ENCODE measurements at regions not wholly inside any gene's neighbourhood (a gene's known extent, or its start where the extent isn't known, plus 50 kb on each side); places are given as distances from the start of the nearest gene placed in this dataset.

DNA sequence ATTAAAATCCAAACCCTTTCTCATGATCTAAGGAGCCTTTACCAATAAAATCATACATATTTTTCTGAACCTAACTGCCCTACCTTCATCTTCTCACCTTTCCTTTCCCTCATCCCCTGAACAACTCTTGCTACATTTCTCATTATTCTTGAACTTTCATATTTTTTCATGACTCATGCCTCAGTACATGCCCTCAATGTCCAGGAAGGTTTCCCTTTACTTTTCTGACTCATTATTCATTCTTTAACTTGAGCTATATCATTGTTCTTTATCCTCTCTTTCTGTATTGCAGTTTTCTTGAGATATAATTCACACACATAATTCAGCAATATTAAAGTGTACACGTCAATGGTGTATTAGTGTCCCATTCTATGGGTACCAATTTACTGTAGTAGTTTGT lies 231.0 kb downstream of the ALG10B start:
- H3K4me3 ChIP-seq, result no peak overlapping the region
- ATAC-seq, result no peak
- intact Hi-C loops (cut with DNase I), result no loop called here

DNA sequence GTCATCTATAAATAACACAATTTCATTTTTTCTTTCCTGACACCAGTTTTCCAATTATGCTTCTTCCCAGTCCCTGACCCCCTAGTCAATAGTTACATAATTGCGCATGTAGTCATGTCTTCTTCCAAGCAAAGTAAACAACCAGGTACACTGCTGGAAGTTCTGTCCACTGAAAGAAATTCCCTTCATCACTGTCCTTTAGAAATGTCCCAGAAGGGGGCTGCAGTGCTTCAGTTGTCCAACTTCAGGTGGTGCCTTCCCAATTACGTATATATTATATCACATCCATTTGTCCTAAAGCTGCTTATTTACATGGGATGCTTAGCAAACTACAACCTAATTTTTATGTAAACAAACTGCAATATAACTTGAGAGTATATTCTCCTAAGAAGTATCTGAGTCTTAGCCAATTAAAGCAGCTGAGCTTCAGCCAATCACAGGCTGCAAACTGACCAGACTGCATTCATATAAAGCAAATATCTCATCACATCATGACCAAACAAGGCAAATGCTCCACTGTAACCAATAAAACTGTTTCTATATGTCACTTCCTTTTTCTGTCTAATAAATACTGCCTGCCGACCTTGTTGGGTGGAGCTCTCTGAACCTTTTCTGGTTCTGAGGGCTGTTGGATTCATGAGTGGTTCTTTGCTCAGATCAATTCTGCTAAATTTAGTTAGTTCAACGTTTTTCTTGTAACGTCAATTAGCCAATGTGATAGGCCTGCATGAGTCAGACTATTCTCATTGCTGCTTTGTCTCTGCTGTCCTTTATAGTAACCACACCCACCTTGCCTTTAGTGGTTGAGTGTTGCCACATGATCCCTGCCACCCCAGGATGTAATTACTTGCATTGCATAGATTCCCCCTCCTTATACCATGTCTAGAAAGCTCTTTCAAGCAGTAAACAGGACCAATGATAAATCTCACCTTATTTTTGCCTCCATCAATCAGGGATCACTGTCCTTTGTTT lies 239.3 kb downstream of the ALG10B start:
- TF ChIP-seq, protein P1, sequence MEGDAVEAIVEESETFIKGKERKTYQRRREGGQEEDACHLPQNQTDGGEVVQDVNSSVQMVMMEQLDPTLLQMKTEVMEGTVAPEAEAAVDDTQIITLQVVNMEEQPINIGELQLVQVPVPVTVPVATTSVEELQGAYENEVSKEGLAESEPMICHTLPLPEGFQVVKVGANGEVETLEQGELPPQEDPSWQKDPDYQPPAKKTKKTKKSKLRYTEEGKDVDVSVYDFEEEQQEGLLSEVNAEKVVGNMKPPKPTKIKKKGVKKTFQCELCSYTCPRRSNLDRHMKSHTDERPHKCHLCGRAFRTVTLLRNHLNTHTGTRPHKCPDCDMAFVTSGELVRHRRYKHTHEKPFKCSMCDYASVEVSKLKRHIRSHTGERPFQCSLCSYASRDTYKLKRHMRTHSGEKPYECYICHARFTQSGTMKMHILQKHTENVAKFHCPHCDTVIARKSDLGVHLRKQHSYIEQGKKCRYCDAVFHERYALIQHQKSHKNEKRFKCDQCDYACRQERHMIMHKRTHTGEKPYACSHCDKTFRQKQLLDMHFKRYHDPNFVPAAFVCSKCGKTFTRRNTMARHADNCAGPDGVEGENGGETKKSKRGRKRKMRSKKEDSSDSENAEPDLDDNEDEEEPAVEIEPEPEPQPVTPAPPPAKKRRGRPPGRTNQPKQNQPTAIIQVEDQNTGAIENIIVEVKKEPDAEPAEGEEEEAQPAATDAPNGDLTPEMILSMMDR (IDR thresholded peaks at IDR 0.05), result no peak
- intact Hi-C loops (cut with DNase I), result no loop called here

More for the DNA sequence above, 231.0 kb downstream of the ALG10B start:
- Histone ChIP-seq H3K4me1 (no peaks in the 10 kb centered on the region), H3K27ac (no peak overlapping the region), H3K9me3 (peaks cover 0 to 3% (median 0%) of the 10 kb centered on the region in 11 donors), H3K27me3 (no peaks in the 10 kb centered on the region), H3K36me3 (no peaks in the 10 kb centered on the region)
- whole genome bisulfite sequencing, 2 donors, result 74 to 79% methylated on average over 1 of the region's 1 CpG
- DNase-seq, result no peak
- TF ChIP-seq, protein P1 (IDR thresholded peaks at IDR 0.05), result no peak

DNA sequence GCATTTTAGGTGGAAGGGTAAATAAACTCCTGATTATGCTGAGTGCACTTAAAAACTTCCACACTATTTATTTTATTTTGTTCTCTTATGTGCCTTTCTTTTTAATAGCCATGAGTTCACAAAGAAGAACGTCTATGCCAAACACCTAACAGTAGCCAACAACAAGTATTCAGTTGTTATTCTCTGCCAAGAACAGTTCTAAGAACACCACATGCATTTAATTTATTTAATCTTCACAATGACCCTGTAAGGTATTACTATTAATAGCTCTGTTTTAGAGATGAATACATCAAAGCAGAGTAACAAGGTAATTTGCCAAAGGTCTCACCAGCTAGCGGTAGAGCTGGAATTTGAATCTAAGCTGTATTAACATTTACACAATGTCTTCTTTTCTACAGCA lies 240.1 kb downstream of the ALG10B start:
- H3K36me3 ChIP-seq, result no peaks in the 10 kb centered on the region
- no peak overlapping the region for H3K27ac ChIP-seq
- WGBS, 2 donors, result 62 to 89% methylated on average over 2 of the region's 2 CpGs
- H3K9me3 ChIP-seq, result peaks cover 0 to 6% (median 0%) of the 10 kb centered on the region in 11 donors
- ATAC-seq (no peak), DNase-seq (no peak)
- H3K4me1 ChIP-seq, result no peaks in the 10 kb centered on the region
- TF ChIP-seq, protein P1 (IDR thresholded peaks at IDR 0.05), result no peak
- H3K27me3 ChIP-seq, result no peaks in the 10 kb centered on the region
- intact Hi-C loops (cut with DNase I), result no loop called here
- H3K4me3 ChIP-seq, result no peak overlapping the region

More for the DNA sequence above, 239.3 kb downstream of the ALG10B start:
- no peaks in the 10 kb centered on the region for H3K36me3 ChIP-seq
- H3K4me1 ChIP-seq, result no peaks in the 10 kb centered on the region
- no peak overlapping the region for H3K27ac ChIP-seq
- H3K9me3 ChIP-seq, result peaks cover 0 to 3% (median 0%) of the 10 kb centered on the region in 11 donors
- H3K4me3 ChIP-seq, result no peak overlapping the region
- WGBS, 2 donors, result 52 to 61% methylated on average over 5 of the region's 5 CpGs
- no peak for DNase-seq
- no peak for ATAC-seq
- no peaks in the 10 kb centered on the region for H3K27me3 ChIP-seq

DNA sequence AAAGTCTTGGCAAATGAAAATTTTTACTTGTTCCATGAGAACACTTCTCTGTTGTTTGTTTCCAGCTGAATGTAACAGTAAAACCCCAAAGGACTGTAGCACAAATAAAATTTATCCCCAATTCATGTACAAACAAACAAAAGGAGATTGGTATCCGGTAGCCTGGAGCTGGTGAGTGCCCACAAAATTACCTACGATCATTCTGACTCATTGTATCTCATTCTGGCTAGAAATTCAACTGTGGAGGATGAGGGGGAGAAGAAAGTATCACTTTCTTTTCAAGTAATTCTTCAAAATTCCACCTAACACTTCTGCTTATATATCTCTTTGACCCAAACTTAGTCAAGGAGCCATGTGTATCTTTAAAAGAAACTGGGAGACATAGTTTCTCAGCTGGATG lies 268.5 kb downstream of the ALG10B start:
- TF ChIP-seq, protein P1 (IDR thresholded peaks at IDR 0.05), result no peak
- no peaks in the 10 kb centered on the region for H3K36me3 ChIP-seq
- no peaks in the 10 kb centered on the region for H3K27me3 ChIP-seq
- intact Hi-C loops (cut with DNase I), result no loop called here
- ATAC-seq, result no peak
- 50 to 58% methylated on average over 2 of the region's 2 CpGs for WGBS, 2 donors
- no peak overlapping the region for H3K4me3 ChIP-seq
- no peak overlapping the region for H3K27ac ChIP-seq
- no peak for DNase-seq
- peaks cover 0 to 15% (median 0%) of the 10 kb centered on the region in 9 donors for H3K4me1 ChIP-seq
- no peaks in the 10 kb centered on the region for H3K9me3 ChIP-seq

All from heart right ventricle (tissue), 16 donors.